HG02763 (cell line): ENCODE measurements at regions not wholly inside any gene's neighbourhood (a gene's known extent, or its start where the extent isn't known, plus 50 kb on each side); places are given as distances from the start of the nearest gene placed in this dataset.
"Not testable (repeated sequence)": the region's sequence is repeated elsewhere in the genome, so short reads cannot be mapped to it uniquely, and the experiment has no call there.

Experiments used
- ATAC-seq: cut with Tn5 transposase; IDR thresholded peaks from one replicate; pipeline ENCODE4 v1.9.1; 2021; ENCODE audit warnings: mild to moderate bottlenecking, moderate library complexity; ENCODE audit not compliant: unreplicated experiment

DNA sequence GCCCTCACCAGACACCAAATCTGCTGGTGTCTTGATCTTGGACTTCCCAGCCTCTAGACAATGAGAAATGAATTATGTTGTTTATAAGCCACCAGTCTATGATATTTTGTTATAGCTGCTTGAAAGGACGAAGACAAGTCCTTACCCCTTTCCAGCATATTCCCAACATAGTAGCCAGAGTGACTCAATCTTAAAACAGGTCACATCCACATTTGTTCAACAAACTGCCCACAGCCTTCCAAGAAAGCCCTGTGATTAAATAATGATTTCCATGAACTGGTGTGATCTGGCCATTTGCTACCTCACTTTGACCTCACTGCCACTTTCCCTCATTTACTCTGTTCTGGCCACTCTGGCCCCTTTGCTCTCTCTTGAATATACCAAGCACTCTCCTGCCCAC, 193.7 kb upstream of the CFAP20DC start:
- ATAC-seq: no peak

DNA sequence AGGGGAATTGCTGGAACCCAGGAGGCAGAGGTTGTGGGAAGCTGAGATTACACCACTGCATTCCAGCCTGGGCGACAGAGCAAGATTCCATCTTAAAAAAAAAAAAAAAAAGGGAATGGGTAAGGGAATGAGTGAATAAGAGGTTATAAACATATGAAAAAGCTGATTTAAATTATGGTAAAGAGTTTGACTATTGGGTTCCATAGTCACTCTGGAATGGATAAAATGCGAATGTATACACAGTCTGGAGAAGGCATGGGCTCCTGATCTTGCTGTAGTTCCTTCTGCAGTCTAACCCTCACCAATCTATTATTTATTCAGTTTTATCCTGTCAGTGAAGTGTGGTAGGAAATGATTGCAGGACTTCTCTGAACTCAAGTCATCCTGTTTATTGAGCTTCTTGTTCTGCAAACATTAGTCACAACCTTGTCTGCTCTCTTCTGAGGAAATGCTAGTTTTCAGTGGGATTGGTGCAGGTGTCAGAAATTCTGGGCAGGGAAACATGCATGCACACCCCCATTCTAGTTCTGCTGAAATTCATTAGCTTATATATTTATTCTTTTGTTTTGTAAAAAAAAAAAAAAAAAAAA, 190.9 kb upstream of the CFAP20DC start:
- no peak for ATAC-seq

GRCh38 chr3:59237121-59237520, 187.3 kb upstream of the CFAP20DC start:
- ATAC-seq: no peak

DNA sequence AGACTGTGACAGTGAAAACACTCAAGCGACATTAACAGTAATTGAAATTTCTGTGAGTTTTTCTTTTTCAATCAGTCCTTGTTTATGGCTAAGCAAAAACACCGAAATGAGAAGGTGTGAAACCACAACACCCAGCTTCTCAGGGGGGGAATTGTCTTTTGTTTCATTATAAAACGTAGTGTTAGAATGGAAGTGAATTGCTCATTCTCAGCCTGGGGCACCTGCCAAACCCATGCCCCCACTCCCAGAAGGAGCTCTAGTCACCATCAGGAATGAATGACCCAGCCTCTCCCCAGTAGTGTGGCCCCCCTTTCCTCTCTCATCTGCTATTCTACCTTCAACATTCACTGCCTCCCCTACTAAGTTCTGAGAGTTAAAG, 185.8 kb upstream of the CFAP20DC start:
- ATAC-seq: peak; percentile 87

- ATAC-seq: peak; percentile 16
Observed at GRCh38 chr3:59234884-59235633, 185.2 kb upstream of the CFAP20DC start.

DNA sequence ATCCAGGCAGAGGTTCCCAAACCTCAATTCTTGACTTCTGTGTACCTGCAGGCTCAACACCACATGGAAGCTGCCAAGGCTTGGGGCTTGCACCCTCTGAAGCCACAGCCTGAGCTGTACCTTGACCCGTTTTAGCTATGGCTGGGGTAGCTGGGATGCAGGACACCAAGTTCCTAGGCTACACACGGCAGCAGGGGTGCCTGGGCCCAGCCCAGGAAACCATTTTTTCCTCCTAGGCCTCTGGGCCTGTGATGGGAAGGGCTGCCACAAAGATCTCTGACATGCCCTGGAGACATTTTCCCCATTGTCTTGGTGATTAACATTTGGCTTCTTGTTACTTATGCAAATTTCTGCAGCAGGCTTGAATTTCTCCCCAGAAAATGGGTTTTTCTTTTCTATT, 180.6 kb upstream of the CFAP20DC start:
- ATAC-seq: not testable (repeated sequence)

DNA sequence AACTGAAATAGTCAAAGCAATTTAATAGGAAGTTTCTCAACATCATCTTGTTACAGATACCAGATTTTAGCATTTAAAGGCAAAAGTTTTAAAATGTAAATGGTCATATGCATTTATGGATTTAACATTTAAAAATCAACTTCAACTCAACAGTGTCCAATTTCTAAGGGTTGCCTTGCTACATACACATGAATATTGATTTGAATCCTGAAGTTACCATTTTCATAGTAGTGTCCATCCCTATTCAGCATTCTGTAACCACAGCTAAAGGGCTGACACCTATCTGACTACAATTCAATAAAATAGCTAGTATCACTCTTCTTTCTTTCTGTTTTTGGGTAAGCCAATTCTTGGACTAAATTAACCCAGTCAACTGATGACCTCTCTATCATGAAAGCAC, 164.0 kb upstream of the CFAP20DC start:
- no peak for ATAC-seq

- ATAC-seq: peak; percentile 57
Observed at GRCh38 chr3:59212128-59212779, 162.4 kb upstream of the CFAP20DC start.

- ATAC-seq: no peak
Observed at GRCh38 chr3:59210260-59210659, 160.4 kb upstream of the CFAP20DC start.

- no peak for ATAC-seq
Observed at GRCh38 chr3:59192473-59192872, 142.6 kb upstream of the CFAP20DC start.

DNA sequence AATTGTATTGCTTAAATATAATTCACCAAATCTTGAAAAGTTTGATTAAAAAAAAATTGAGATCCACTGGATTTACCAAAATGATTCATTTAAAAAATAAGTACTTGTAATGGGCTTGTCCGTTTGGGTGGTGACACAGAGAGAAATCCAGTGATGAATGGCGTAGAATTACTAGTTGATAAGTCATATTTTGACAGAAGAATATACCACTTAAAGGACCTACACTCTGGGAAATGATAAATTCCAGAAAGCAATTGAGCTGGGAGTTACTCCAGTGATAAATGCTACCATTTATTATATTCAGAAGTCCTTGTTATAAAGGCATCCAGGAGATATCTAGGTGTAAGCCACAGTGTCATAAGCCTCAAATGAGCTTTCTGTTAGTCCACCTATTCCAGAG, 141.8 kb upstream of the CFAP20DC start:
- ATAC-seq: no peak

DNA sequence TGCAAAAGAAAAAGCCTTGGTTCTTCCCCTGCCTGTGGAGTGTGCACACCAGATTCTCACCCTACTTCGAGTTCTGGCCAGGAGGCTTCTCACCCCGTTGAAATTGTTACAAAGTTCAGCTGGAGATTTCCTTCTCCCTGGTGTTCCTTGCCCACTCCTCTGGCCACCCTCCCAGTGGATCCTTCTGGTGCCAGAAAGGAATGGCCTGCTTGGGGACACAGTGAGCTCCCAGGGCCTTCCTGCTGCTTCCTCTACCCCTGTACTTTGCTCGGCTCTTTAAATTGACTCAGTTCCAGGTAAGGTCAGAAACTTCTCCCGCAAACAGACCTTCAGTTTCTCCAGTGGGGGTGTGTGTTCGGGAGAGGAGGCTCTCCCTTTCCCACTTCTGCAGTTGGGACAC, 140.1 kb upstream of the CFAP20DC start:
- ATAC-seq: no peak

DNA sequence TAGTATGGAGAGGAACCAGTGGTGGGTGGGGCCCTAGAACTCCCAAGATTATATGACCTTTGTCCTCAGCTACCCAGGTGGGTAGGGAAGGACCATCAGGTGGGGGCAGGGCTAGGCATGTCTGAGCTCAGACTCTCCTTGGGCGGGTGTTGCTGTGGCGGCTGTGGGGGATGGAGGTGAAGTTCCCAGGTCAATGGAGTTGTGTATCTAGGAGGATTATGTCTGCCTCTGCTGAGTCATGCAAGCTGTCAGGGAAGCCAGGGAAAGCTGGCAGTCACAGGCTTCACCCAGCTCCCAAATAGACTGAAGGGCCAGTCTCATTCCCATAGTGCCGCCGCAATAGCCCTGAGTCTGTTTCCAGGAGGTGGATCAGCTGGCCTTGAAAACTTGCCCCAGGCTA, 139.7 kb upstream of the CFAP20DC start:
- ATAC-seq: no peak

DNA sequence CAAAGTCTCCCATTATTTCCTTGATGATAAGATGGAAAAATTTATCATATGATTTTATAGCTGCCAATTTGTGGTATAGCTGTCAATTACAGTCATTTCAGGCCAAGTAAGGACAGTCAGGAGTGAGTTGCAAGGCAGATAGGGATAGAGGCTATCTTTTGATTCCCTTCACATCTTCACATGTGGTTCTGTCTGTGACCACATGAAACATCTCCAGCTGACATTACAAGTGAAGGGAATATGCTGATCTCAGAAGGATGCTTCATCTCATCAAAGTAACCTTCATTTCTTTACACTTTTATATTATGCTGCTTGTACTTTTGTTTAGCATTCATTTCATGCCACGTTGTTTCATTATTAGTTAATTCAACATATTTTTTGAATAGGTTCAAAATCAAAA, 136.9 kb upstream of the CFAP20DC start:
- ATAC-seq: no peak

- ATAC-seq: no peak
Observed at GRCh38 chr3:59185591-59186369, 136.0 kb upstream of the CFAP20DC start.

GRCh38 chr3:59180006-59180405, 130.2 kb upstream of the CFAP20DC start:
- no peak for ATAC-seq

DNA sequence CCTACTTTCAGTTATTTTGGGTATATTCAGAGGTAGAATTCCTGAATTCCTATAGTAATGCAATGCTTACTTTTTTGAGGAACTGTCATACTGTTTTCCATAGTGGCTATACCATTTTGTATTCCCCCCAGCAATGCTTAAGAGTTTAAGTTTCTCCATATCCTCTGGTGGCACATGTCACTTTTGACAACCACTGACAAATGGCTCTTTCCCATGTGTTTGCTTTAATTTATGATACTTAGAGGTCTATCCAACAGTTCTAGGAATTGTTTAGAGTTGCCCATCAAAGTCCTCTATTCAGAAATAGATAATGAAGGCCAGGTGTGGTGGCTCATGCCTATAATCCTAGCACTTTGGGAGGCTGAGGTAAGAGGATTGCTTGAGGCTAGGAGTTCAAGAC, 128.9 kb upstream of the CFAP20DC start:
- no peak for ATAC-seq

DNA sequence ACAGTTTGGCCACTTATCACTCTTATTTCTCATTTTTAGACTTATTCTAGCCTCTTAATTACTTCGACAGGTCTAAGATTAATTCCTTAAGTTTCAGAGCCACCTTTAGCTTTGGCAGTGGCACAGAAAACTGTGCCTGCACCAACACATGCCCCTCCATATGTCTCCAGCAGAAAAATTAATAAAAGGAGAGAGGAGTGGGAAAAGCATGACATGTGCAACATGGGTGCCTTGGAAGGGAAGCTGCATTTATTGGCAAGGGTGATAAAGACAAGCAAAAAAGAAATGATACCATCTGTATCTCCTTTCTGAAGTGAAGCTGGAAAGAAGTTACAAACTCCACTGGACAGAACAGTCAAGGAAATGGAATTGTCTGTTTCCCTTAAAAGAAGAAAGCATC, 121.7 kb upstream of the CFAP20DC start:
- no peak for ATAC-seq

DNA sequence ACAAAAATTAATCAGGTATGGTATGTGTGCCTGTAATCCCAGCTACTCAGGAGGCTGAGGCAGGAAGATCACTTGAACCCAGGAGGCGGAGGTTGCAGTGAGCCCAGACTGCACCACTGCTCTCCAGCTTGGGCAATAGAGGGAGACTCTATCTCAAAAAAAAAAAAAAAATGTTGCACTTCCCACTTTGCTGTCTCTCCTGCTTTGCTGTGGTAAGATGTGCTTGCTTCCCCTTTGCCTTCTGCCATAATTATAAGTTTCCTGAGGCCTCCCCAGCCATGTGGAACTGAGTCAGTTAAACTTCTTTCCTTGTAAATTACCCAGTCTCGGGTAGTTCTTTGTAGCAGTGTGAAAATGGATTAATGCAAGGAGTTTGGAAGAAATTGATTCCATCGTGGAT, 120.3 kb upstream of the CFAP20DC start:
- not testable (repeated sequence) for ATAC-seq

GRCh38 chr3:59167756-59168155, 117.9 kb upstream of the CFAP20DC start:
- no peak for ATAC-seq

GRCh38 chr3:59163953-59164352, 114.1 kb upstream of the CFAP20DC start:
- no peak for ATAC-seq

GRCh38 chr3:59161048-59161447, 111.2 kb upstream of the CFAP20DC start:
- no peak for ATAC-seq
